ENCODE measurements at regions not wholly inside any gene's neighbourhood (a gene's known extent, or its start where the extent isn't known, plus 50 kb on each side); places are given as distances from the start of the nearest gene placed in this dataset.

- TF ChIP-seq CTCF (conservative IDR thresholded peaks at IDR 0.05), result no peak
- no peak overlapping the region for H3K27ac ChIP-seq
Observed at GRCh38 chr10:105354010-105354409, 712.9 kb downstream of the SORCS3 start.

GRCh38 chr10:105352827-105353226 is 711.7 kb downstream of the SORCS3 start:
- no peak for TF ChIP-seq CTCF (conservative IDR thresholded peaks at IDR 0.05)
- no peak overlapping the region for H3K27ac ChIP-seq

- no peak overlapping the region for H3K27ac ChIP-seq
- TF ChIP-seq CTCF (conservative IDR thresholded peaks at IDR 0.05), result no peak
Observed at GRCh38 chr10:105352281-105352680, 711.2 kb downstream of the SORCS3 start.

- H3K27ac ChIP-seq, result no peak overlapping the region
- no peak for TF ChIP-seq CTCF (conservative IDR thresholded peaks at IDR 0.05)
Observed at GRCh38 chr10:105351187-105351586, 710.1 kb downstream of the SORCS3 start.

- TF ChIP-seq CTCF (conservative IDR thresholded peaks at IDR 0.05), result no peak
- no peak overlapping the region for H3K27ac ChIP-seq
Observed at GRCh38 chr10:105347487-105347886, 706.4 kb downstream of the SORCS3 start.

- H3K27ac ChIP-seq, result no peak overlapping the region
- no peak for TF ChIP-seq CTCF (conservative IDR thresholded peaks at IDR 0.05)
Observed at GRCh38 chr10:105342606-105343005, 701.5 kb downstream of the SORCS3 start.

- H3K27ac ChIP-seq, result no peak overlapping the region
- no peak for TF ChIP-seq CTCF (conservative IDR thresholded peaks at IDR 0.05)
Observed at GRCh38 chr10:105339669-105340068, 698.6 kb downstream of the SORCS3 start.

All from VCaP (cell line).